ENCODE measurements at regions not wholly inside any gene's neighbourhood (a gene's known extent, or its start where the extent isn't known, plus 50 kb on each side); places are given as distances from the start of the nearest gene placed in this dataset.
A peak's percentile ranks its signal among the peaks of the same experiment; 100 is the strongest.

DNA sequence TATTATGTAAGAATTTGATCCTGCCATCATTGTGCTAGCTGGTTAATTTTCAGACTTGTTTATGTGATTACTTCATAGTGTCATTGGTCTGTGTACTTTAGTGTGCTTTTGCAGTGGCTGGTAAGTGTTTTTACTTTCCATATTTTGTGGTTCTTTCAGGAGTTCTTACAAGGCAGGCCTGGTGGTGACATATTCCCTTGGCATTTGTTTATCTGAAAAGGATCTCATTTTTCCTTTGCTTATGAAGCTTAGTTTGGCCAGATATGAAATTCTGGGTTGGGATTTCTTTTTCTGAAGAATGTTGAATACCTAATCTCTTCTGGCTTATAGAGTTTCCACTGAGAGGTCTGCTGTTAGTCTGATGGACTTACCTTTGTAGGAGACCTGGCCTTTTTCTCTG is 72.8 kb upstream of the MC4R start:
- DNase-seq (ENCODE audit: low read depth): no peak

DNA sequence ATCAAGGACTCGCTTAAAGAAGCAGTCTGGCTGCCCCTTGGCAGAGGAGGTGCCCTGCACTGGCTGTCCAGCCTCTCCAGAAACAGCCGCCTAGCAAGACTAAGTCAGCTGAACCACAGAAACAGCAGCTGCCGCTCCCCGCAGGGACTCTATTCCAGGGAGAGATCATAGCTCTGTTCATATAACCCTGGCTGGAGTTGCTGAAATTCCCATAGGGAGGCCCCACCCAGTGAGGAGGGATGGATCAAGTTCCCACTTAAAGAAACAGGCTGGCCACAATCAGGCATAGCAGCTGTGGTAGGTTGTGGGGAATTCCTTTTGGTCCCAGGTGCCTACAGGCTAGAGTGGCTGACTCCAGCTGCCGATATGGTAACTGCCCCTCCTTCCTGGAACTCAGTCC is 74.2 kb upstream of the MC4R start:
- DNase-seq (ENCODE audit: low read depth): no peak

DNA sequence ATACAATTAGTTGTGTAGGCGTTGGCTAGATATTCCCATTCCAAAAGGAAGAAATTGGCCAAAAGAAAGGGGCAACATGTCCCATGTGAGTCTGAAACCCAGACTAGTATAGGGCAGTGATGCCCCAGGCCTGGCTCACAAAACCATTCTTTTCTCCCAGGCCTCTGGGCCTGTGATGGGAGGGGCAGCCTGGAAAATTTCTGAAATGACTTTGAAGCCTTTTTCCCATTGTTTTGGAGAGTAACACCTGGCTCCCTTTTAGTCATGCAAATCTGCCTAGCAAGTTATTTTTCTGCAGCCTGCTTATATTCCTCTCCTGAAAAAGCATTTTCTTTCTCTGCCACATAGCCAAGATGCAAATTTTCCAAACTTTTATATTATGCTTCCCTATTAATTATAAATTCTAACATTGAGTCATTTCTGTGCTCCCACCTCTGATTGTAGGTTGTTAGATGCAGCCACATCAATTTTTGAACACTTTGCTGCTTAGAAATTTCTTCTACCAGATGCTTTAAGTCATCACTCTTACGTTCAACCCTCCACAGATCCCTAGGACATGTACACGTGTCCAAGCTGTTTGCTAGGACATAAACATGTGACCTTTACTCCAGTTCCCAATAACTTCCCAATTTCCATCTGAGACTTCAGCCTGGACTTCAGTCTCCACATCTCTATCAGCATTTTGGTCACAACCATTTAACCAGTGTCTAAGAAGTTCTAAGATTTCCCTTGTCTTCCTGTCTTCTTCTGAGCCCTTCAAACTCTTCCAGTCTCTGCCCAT is 76.1 kb upstream of the MC4R start:
- no peak for DNase-seq (ENCODE audit: low read depth)

DNA sequence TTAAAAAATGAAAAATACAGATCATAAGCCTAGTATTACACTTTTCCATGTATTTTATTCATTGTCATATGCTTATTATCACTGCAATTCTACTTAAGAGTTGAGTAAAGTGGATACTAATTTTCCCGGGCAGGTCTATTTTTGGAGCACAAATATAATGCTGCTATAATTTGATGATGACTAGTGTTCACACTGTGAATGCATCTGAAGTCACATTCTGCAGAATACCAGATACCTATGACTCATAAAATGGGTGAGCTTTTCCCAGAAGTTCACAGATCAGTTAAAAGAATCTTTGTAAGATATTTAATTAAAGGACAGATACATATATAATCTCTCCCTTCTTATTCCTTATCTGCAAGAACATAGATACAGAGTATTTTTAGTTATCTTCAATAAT is 79.8 kb upstream of the MC4R start:
- peak; percentile 35 for DNase-seq (ENCODE audit: low read depth)

DNA sequence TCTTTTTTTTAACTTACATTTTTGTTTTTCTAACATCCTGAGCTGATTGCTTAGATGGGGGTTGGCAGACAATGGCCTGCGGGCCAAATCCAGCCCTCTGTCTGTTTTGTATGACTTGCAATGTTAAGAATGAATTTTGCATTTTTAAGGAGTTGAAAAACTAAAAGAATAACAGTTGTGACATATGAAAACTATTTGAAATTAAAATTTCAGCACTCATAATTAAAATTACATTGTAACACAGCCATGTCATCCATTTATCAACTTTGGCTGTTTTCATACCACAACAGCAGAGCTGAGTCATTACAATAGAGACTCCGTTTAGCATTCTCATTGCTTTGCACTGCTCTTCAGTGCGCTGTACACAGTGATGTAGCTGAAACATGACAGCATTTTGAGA is 94.1 kb upstream of the MC4R start:
- DNase-seq (ENCODE audit: low read depth): no peak

DNA sequence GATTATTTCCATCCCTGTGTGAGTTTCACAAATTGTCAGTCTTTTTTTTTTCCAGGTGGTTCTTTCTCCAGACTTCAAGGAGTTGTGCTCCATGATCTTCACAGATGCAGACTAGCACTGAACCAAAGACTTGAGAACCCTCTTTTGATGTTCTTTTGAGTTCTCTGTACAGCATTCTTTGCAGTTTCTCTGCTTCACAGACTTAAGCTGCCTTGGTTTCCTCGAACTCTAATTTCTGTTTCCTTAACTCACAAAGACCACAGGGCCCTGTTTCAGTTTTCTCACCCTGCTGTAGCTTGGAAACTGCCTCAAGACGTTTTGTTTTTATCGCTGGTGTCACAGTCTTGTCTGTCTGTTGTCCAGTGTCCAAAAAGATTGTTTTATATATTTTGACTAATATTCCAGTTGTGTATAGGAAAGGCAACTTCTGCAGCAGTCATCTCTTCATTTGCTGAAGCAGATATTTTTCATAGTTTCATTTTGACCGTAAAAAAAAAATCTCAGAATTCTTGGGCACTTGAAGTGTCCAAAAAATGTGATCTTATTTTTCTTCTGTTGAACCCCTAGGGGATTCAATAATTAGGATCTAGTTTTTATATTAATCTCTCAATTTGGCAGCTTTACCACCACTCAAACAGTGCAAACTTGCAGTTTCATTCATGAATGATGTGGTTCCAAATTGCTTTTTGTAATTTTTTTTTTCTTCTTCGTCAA is 97.0 kb upstream of the MC4R start:
- no peak for DNase-seq (ENCODE audit: low read depth)

DNA sequence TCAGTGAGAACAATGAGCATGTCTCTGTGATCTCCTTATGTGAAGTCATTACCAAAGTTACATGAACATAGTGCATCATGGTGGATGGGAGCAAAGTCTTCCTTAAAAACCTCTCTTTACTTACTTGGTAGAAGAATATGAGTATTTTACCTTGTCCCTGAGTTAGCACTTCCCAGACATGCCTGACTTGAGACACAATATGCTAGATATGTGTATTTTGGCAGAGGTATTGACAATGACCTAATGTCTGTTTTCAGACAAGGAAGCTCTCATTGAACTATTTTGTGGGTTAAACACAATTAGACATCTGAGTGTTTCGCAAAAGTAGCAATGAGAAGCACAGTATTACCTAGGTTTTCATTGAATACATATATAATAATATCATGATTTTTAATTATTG is 99.1 kb upstream of the MC4R start:
- peak; percentile 23 for DNase-seq (ENCODE audit: low read depth)

DNA sequence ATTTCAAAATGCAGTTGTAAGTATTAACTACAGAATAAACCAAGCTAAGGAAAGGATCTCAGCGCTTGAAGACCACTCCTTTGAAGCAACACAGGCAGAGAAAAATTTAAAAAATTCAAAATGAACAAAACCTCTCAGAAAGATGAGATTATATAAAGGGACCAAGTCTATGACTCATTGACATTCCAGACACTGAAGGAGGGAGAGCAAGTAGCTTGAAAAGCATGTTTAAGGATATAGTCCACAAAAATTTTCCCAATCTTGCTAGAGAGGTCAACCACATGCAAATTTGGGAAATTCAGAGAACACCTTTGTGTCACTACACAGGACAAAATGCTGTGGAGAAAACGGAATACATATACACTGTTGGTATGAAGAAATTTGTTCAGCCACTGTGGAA is 112.6 kb upstream of the MC4R start:
- peak; percentile 3 for DNase-seq (ENCODE audit: low read depth)

DNA sequence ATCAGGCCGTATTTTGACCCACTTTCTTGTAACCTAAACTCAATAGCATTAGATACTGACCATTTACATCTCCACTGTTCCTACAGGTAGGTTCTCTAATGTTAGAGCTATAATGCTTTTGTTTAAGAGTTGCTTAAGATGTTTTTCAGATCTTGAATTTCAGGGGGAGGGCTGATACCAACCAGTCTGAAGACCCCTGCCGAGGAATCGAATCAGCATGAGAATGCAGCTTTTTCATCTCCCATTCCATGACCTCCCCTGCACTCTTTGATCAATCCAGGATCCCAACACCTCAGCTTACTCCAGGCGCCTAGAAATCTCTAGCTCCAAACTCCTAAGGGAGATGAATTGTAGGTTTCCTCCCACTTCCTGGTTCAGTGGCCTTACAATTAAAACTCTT is 120.5 kb upstream of the MC4R start:
- DNase-seq (ENCODE audit: low read depth): no peak

DNA sequence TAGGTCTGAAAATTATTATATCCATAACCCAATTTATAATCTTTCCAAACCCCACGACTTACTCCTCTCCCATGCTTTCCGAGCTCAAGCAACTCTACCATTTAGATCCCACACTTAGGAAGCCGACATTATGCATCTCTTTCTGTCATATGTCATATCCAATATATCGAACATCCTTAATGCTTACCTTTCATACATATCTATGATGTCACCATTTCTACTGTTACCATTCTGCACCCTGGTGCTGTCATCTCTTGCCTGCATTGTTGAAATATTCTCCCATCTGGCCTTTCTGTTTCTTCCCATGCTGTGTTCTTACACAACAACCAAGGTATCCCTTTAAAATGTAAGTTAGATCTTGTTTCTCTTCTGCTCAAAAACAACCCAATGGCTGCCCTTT is 127.1 kb upstream of the MC4R start:
- DNase-seq (ENCODE audit: low read depth): no peak

DNA sequence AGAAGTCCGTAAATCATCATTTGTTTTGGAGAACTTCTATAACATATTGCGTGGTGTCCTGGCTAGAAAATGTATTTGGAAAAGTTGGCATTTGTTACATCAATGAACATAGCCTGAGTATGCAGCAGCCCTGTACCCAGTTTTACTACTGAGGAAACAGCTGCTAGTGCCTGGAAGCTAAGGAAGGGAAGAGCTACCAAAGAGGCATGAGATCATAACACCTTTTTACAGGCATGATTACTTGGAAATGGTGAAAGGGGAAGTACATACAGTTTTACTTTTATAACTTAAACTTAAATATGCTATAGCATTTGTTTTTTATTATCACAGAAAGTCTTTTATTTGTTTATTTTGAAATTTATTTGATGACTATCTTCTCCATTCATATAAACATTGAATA is 128.4 kb upstream of the MC4R start:
- DNase-seq (ENCODE audit: low read depth): no peak

DNA sequence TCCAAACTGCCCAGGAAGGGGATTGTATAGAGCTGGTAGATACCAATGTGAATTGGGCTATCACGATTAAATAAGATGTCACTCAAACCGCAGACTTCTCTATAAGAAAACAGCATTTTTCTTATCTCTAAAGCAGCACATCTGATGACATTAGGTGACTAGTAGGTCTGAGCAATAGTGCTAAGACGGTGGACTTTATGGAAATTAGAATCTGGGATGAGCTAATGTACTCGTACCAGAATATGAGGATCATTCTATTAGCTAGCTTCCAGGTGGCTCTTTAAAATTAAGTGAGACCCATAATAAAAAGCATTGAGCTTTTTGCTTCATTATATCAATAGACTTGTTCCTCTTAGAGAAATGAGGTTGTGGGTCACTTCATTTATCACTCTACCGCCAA is 130.0 kb upstream of the MC4R start:
- DNase-seq (ENCODE audit: low read depth): no peak

DNA sequence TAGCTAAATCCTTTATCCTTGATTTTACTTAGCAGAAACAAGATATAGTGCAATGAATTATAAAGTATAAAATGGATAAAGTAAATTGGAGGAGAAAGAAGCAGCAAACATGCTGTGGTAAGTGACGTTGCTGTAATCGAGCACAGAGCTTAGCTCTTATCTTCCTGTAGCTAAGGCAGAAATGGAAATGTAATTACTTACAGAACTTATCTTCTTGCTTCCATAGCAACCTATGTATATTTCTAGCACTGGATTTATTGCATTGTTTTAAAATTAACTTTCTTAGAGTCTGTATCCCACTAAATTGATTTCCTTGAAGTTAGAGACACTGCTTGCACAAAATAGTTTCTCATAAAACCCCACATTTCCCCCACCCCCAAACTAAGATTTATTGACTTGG is 130.6 kb upstream of the MC4R start:
- no peak for DNase-seq (ENCODE audit: low read depth)

DNA sequence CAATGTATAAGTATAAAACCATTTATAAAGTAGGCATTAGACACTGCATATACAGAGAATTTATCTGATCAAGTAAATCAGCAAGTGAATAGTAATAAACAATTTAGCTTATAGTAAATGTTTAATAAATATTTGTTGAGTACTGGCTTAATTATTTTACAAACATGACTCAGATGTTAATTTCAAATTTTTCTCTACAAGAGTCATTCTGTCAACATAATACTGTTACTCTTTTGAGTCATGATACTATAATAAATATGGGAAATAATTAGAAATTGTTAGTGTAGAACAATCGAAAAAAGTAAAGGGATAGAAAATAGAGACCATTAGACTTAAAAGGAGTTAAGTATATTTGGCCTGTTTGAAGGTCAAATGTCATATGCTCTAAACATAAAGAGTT is 133.6 kb upstream of the MC4R start:
- DNase-seq (ENCODE audit: low read depth): peak; percentile 57

DNA sequence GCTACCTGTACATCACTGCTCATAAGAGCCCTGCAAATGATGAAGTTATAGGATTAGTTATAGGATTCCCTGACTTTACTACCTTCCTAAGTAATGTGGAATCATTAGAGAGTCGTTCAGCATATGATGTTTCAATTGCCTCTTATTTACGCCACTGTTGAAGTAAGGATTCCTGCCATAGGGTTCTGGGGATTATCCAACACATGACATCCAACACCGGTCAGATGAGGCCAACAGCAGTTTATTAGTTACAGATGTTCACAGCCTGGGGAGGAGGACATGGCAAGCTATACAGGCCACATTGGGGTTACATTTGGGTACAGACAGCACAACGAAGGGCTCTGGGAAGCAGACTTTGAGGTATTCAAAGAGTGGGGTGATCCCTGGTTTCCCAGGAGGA is 134.1 kb upstream of the MC4R start:
- no peak for DNase-seq (ENCODE audit: low read depth)

DNA sequence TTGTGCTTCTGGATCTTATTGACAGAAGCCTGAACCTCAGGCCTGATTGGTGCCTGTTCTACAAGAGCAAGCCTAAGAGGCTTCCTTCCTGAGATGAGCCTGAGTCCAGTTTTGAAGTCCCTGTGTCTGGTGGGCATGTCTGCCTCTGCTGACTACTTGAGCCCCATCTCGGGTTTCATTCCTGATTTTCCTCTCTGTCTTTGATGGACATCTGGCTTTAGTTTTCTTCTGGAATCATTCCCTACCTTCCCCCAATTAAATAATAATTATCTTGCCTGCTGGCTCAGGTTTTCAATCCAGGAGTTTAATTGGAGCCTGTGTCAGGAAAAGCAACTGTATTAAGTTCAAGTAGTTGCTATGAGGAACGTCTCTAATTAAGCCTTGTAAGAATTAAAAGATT is 135.5 kb upstream of the MC4R start:
- no peak for DNase-seq (ENCODE audit: low read depth)

DNA sequence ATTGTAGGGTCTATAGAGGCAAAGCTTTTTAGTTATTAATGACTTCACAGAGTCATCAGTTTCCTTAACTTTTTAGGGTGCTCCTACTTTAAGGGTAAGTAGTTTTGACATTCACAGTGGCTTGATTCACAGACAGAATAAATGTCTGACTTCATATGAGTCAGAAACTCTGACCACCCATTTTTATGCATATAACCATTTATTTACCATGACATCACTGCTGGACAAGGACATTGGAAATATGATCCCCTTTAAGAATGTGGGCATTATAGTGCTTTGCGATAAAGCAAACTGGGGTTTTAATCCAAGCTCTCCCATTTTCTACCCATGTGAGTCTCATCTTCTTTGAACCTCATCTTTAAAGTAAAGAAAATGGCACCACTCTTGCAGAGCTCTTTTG is 162.0 kb upstream of the MC4R start:
- peak; percentile 19 for DNase-seq (ENCODE audit: low read depth)

DNA sequence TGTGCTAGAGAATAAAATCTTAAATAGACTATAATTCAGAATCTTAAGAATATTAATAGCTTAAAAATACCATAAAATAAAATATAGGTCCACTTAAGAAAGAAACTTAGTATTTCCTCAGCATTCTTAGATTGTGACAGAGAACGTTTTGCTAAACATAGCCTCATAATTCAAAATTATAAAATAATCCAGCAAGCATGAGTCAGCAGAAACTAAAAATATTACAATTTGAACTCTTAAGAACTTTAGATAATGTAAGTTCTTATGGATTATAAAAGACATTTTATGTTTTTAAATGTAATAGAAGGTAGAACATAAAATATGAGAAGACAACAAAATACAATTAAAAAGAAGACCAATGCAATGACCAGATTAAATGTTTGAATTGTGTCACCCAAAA is 164.5 kb upstream of the MC4R start:
- no peak for DNase-seq (ENCODE audit: low read depth)

DNA sequence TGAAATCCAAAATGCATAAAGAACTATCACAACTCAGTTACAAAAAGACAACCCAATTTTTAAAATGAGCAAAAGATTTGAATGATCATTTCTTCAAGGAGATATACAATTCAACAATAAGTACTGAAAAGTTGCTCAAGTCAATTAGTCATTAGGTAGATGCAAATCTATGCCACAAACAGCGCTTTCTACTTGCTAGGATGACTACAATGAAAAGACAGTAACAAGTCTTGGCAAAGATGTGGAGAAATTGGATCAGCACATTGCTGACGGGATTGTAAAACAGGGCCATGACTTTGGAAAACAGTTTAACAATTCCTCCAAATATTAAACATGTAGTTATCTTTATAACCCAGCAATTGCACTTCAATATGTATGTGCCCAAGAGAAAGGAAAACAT is 166.3 kb upstream of the MC4R start:
- DNase-seq (ENCODE audit: low read depth): no peak

DNA sequence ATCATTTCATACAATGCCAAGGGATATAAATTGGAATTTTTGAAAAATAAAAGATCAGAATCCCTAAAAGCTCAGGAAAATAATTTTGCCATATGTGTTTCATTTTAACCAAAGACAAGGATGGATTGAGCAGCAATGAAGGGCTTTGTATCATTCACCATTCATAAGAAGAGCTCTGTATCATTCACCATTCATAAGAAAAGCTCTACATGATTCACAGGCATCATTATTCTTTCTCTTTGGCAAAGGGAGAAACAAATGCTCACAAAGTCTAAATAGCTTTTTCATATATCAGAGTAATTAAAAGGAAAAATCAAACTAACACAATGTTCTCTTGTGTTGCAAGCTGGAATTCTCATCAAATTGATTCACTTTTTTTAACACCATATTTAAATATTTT is 169.1 kb upstream of the MC4R start:
- no peak for DNase-seq (ENCODE audit: low read depth)

DNA sequence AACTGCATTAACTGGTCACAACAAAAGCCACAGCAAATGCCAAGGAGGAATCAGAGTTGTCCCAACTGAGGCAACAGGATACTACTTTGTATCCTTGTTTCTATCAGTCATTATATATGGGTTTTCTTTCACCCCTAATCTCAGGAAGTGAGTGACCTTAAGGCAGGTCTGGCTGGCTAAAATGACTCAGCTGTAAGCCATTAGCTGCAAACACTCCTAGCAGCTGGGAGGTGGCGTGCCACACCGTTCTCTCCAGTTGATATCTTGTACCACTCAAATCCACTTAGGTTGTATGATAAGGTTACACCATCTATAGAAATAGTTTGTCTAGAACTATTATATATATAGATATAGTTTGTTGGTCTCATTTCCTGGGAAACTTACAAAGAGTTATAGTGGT is 171.1 kb upstream of the MC4R start:
- DNase-seq (ENCODE audit: low read depth): peak; percentile 6

DNA sequence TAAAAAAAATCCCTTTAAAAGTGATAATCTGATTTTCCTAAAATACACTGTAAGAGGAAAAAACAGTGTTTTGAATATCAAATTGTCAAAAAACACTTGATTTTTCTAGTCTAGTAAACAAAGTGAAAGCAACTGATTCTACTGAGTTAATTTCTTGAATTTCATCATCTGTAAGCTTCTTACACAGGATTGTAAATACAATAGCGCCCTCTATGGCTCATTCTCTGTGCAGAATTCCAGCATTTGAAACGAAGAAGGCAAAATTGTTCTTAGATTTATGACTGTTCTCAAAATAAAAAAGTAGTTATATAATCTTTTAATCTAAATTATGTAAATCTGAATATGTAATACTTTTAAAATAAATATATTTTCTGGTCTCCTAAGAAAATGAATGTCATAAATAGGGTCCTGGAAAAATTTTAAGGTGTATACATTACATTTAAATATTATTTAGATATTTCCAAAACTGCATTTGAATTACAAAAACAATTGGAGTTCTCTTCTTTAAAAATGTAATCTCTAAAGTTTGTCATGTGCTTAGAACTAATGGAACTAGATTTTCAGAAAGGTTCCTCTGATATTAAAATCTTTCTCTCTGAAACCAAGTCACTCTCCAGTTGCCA is 176.9 kb upstream of the MC4R start:
- peak; percentile 87 for DNase-seq (ENCODE audit: low read depth)

DNA sequence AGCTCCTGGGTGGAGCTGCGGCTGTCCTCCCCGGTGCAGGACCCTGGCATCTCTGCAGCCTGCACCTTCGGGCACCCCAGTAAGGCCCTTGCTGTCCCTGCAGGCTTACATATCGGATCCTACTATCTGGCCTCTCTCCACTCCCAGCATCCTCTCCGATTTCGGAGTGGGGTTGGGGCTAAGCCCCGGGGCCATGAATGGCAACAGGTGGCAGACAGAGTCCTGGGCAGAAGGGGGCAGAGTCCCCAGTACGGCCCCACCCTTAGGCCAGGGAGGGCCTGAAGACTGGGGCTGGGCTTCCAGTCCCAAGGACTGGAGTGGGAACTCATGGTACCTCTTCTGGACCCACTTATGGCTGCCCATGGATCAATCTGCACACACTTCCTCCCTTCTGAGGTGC is 180.4 kb upstream of the MC4R start:
- DNase-seq (ENCODE audit: low read depth): no peak

Data from renal cortical epithelial cell (primary cell).